ENCODE measurements at regions not wholly inside any gene's neighbourhood (a gene's known extent, or its start where the extent isn't known, plus 50 kb on each side); places are given as distances from the start of the nearest gene placed in this dataset.

DNA sequence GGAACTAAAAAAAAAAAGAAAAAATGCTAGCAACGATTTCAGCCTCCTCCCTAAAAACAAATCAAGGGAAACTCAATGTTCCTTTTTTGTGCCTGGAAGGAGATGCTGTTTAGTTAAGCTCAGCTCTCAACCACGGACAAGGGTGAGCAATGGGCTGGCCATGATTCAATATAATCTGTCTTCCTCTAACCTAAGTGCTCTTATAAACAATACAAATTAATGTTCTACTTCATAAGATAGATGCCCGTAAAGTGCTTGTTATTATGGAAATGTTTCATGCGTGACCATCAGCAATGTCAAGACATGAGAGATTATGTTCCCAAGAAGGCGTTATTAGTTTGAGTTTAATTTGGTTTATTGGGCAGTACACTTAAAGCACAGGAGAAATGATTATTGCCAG, 320.3 kb downstream of the SFMBT2 start:
- TF ChIP-seq, protein P1, sequence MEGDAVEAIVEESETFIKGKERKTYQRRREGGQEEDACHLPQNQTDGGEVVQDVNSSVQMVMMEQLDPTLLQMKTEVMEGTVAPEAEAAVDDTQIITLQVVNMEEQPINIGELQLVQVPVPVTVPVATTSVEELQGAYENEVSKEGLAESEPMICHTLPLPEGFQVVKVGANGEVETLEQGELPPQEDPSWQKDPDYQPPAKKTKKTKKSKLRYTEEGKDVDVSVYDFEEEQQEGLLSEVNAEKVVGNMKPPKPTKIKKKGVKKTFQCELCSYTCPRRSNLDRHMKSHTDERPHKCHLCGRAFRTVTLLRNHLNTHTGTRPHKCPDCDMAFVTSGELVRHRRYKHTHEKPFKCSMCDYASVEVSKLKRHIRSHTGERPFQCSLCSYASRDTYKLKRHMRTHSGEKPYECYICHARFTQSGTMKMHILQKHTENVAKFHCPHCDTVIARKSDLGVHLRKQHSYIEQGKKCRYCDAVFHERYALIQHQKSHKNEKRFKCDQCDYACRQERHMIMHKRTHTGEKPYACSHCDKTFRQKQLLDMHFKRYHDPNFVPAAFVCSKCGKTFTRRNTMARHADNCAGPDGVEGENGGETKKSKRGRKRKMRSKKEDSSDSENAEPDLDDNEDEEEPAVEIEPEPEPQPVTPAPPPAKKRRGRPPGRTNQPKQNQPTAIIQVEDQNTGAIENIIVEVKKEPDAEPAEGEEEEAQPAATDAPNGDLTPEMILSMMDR (IDR thresholded peaks at IDR 0.05): no peak
- no peak for TF ChIP-seq POLR2A (IDR thresholded peaks at IDR 0.05)
